ENCODE measurements at regions not wholly inside any gene's neighbourhood (a gene's known extent, or its start where the extent isn't known, plus 50 kb on each side); places are given as distances from the start of the nearest gene placed in this dataset.

- no peak for TF ChIP-seq POLR2A (IDR thresholded peaks at IDR 0.05)
- TF ChIP-seq CTCF (IDR thresholded peaks at IDR 0.05 in 4 of 5, conservative IDR thresholded peaks at IDR 0.05 in 1 of 5) = no peak
These were observed 798.0 kb upstream of the AUTS2 start for GRCh38 chr7:68800316-68800715.

All from gastrocnemius medialis (tissue), 4 donors.